T47D (cell line): ENCODE measurements at regions not wholly inside any gene's neighbourhood (a gene's known extent, or its start where the extent isn't known, plus 50 kb on each side); places are given as distances from the start of the nearest gene placed in this dataset.

Source experiments
- DNase-seq, 2 experiments: peaks; one replicate each; pipeline versions ENCODE4 v3.0.0 to v3.0.0-alpha.2; 2011 to 2012; ENCODE audit warnings: low read depth in 1 of 2, low spot score in 1 of 2
- JUND ChIP-seq: IDR thresholded peaks from 2 replicates; pipeline ENCODE4 v1.6.1; 2012; ENCODE audit warnings: low read depth
- in situ Hi-C: cut with HindIII; loops from 2 replicates; pipeline ENCODE4 v1.10.0; 2016; ENCODE audit warnings: low sequenced_read_pairs, low pct_unique_long_range_greater_than_20kb

- in situ Hi-C loops: no loop called here
- no peak for DNase-seq
- no peak for TF ChIP-seq JUND
Observed at GRCh38 chr5:172505403-172505759, 51.1 kb upstream of the SH3PXD2B start.

GRCh38 chr5:172504701-172505402 lies 50.5 kb upstream of the SH3PXD2B start:
- in situ Hi-C loops: no loop called here
- TF ChIP-seq JUND: no peak

GRCh38 chr5:172503925-172504700 lies 49.8 kb upstream of the SH3PXD2B start:
- TF ChIP-seq JUND: no peak
- DNase-seq: no peak
- in situ Hi-C loops: no loop called here

More at GRCh38 chr5:172504701-172505402, 50.5 kb upstream of the SH3PXD2B start:
- DNase-seq: no peak
